ENCODE measurements at regions not wholly inside any gene's neighbourhood (a gene's known extent, or its start where the extent isn't known, plus 50 kb on each side); places are given as distances from the start of the nearest gene placed in this dataset.
A peak's percentile ranks its signal among the peaks of the same experiment; 100 is the strongest.

DNA sequence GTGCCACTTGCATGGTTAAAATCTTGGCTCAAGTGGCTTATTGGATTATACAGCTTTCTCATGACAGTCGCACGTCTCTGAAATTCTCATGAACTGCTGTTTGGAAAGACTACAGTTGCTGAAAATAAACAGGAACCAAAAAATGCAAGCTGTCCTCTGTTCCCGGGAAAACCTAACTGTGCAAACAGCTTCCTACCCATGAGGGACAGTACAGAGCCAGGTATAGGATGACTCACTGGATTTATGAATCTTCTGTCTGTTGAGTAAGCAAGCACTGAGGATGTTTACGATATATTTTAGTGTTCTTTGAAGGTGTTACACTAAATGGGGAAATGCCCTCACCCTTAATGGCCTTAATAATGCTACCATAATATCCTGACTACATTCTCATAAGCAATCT is 380.3 kb upstream of the TNC start:
- ATAC-seq: no peak
- no peaks in the 10 kb centered on the region for H3K27me3 ChIP-seq
- H3K27ac ChIP-seq: no peak overlapping the region
- H3K36me3 ChIP-seq: no peaks in the 10 kb centered on the region
- TF ChIP-seq POLR2AphosphoS5 (IDR thresholded peaks at IDR 0.05) (peak; percentile 30), EP300 (IDR thresholded peaks at IDR 0.05) (no peak)
- H3K4me1 ChIP-seq: no peaks in the 10 kb centered on the region
- H3K4me3 ChIP-seq: no peak overlapping the region
- H3K9me3 ChIP-seq: no peaks in the 10 kb centered on the region
- WGBS, 2 donors (ENCODE audit: low coverage in 1 of 2): 17 to 74% methylated on average over 1 to 4 of the region's 4 CpGs

GRCh38 chr9:115507148-115507547 is 389.2 kb upstream of the TNC start:
- H3K4me1 ChIP-seq: no peaks in the 10 kb centered on the region

DNA sequence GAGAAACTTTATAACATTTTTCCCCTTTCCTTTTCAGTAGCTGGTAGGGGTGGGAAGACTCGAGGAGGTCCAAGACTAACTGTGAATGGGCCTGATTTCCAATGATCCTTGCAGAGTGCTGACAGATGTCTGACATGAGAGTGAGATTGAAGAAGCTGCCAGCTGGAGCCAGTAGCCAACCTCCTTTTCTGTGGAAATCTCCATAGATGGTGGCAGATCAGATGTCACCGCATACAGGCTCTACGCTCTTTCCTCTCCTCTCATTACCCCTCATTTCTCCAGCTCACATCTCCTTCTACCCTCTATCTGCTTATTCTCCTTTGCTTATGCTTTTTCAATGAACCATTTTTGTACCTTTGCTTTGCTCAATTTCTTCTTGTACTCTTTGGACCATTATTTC is 395.2 kb upstream of the TNC start:
- no peak for ATAC-seq
- no peak for TF ChIP-seq POLR2AphosphoS5 (IDR thresholded peaks at IDR 0.05)
- TF ChIP-seq POLR2A (IDR thresholded peaks at IDR 0.05): no peak
- no peak for TF ChIP-seq EP300 (IDR thresholded peaks at IDR 0.05)
- TF ChIP-seq CTCF (IDR thresholded peaks at IDR 0.05): no peak
- Histone ChIP-seq H3K27ac (no peak overlapping the region), H3K36me3 (no peaks in the 10 kb centered on the region), H3K27me3 (no peaks in the 10 kb centered on the region), H3K4me1 (no peaks in the 10 kb centered on the region), H3K4me3 (no peak overlapping the region), H3K9me3 (no peaks in the 10 kb centered on the region)
- 50 to 55% methylated on average over 1 to 3 of the region's 3 CpGs for WGBS, 2 donors (ENCODE audit: low coverage in 1 of 2)

More at GRCh38 chr9:115507148-115507547, 389.2 kb upstream of the TNC start:
- Histone ChIP-seq H3K9me3 (no peaks in the 10 kb centered on the region), H3K27me3 (no peaks in the 10 kb centered on the region), H3K36me3 (no peaks in the 10 kb centered on the region), H3K27ac (no peak overlapping the region), H3K4me3 (no peak overlapping the region)
- TF ChIP-seq CTCF (IDR thresholded peaks at IDR 0.05) (no peak), POLR2A (IDR thresholded peaks at IDR 0.05) (no peak), POLR2AphosphoS5 (IDR thresholded peaks at IDR 0.05) (no peak), EP300 (IDR thresholded peaks at IDR 0.05) (no peak)
- ATAC-seq: no peak

- no peaks in the 10 kb centered on the region for H3K4me1 ChIP-seq
- no peaks in the 10 kb centered on the region for H3K9me3 ChIP-seq
- no peaks in the 10 kb centered on the region for H3K27me3 ChIP-seq
- H3K27ac ChIP-seq: no peak overlapping the region
- ATAC-seq: no peak
- H3K4me3 ChIP-seq: no peak overlapping the region
- TF ChIP-seq POLR2AphosphoS5 (IDR thresholded peaks at IDR 0.05): no peak
- TF ChIP-seq CTCF (IDR thresholded peaks at IDR 0.05): no peak
- no peak for TF ChIP-seq EP300 (IDR thresholded peaks at IDR 0.05)
- no peak for TF ChIP-seq POLR2A (IDR thresholded peaks at IDR 0.05)
- H3K36me3 ChIP-seq: no peaks in the 10 kb centered on the region
Measured at GRCh38 chr9:115514454-115514853, 396.5 kb upstream of the TNC start.

DNA sequence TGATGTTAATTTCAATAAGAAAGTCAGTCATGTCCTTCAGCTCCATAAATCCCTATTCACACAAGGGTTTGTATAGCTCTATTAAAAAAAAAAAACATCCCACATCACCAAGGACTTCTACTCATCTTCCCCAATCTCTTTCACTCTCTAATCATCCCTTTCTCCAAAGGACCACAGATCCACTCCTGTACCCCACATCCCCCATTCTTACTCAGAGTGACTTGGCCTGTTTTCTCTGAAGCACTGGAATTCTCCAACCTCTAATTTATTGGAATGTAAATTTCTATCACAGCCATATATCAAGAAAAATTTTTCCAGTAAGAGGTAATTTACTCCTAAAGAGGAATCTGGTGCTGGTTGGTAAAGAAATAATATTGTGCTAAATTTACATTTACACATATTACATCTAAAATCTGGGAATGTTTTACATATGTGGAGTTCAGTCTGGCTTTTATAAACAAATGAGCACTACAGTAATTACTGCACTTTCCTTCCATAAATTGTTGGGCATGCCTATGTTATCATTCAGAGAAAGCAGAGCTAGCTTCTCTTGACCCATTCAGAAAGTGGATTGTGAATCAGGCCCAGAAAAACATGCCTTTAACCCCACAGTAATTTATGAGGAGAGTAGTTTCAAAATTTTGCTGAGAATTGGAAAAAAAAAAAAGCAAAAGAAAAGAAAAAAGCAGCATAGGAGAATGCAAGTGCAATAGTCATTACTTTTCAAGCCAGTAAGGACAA is 399.5 kb upstream of the TNC start:
- Histone ChIP-seq H3K4me1 (peaks cover 0 to 8% (median 0%) of the 10 kb centered on the region in 3 donors), H3K9me3 (no peaks in the 10 kb centered on the region), H3K36me3 (no peaks in the 10 kb centered on the region), H3K27ac (no peak overlapping the region), H3K27me3 (no peaks in the 10 kb centered on the region), H3K4me3 (no peak overlapping the region)
- TF ChIP-seq POLR2AphosphoS5 (IDR thresholded peaks at IDR 0.05) (no peak), CTCF (IDR thresholded peaks at IDR 0.05) (no peak), POLR2A (IDR thresholded peaks at IDR 0.05) (no peak), EP300 (IDR thresholded peaks at IDR 0.05) (no peak)
- no peak for ATAC-seq
